GM12878 (cell line): ENCODE measurements at regions not wholly inside any gene's neighbourhood (a gene's known extent, or its start where the extent isn't known, plus 50 kb on each side); places are given as distances from the start of the nearest gene placed in this dataset.
"Not testable (repeated sequence)": the region's sequence is repeated elsewhere in the genome, so short reads cannot be mapped to it uniquely, and the experiment has no call there.

Source experiments
- ASH2L ChIP-seq: fragments of 300-600, 200-600 bp; sonication (generic); IDR thresholded peaks from 2 replicates; pipeline ENCODE4 v1.6.1; 2017; ENCODE audit warnings: low read depth, mild to moderate bottlenecking, borderline replicate concordance
- ATF2 ChIP-seq: IDR thresholded peaks from 2 replicates; pipeline ENCODE4 v1.6.1; 2012; ENCODE audit warnings: low read length, inconsistent platforms
- CTCF ChIP-seq, 3 experiments: IDR thresholded peaks in 2 of 3; conservative IDR thresholded peaks in 1 of 3; 2 replicates each; pipeline ENCODE4 v1.5.1; 2011; ENCODE audit warnings: low read depth in 3 of 3, low read length in 3 of 3, mild to moderate bottlenecking in 3 of 3, control low read depth in 2 of 3, moderate library complexity in 2 of 3, inconsistent platforms in 1 of 3, mixed read lengths in 1 of 3; ENCODE audit not compliant: control insufficient read depth in 2 of 3, insufficient read depth in 1 of 3; ENCODE audit errors: extremely low read depth in 1 of 3
- E2F4 ChIP-seq: IDR thresholded peaks from 2 replicates; pipeline ENCODE4 v1.6.1; 2012; ENCODE audit warnings: low read depth, low read length, improper control_type of control experiment
- FOXK2 ChIP-seq: fragments of 450-650 bp; IDR thresholded peaks from 2 replicates; pipeline ENCODE4 v1.6.1; 2017; ENCODE audit warnings: mild to moderate bottlenecking, moderate library complexity
- IKZF1 ChIP-seq: fragments of 450-650 bp; conservative IDR thresholded peaks from 2 replicates; pipeline ENCODE4 v1.6.1; 2017; ENCODE audit warnings: antibody characterized with exemption, mild to moderate bottlenecking
- POLR2A ChIP-seq: IDR thresholded peaks from 2 replicates; pipeline ENCODE4 v1.6.1; 2011; ENCODE audit warnings: low read depth, mild to moderate bottlenecking, low read length
- POLR2AphosphoS5 ChIP-seq: IDR thresholded peaks from 2 replicates; pipeline ENCODE4 v1.6.1; 2011; ENCODE audit warnings: mild to moderate bottlenecking, low read length, inconsistent platforms
- RAD21 ChIP-seq: IDR thresholded peaks from 2 replicates; pipeline ENCODE4 v1.6.1; 2011; ENCODE audit warnings: mild to moderate bottlenecking, low read depth, low read length, moderate library complexity; ENCODE audit not compliant: insufficient read depth
- RB1 ChIP-seq: fragments of 450-650 bp; formaldehyde crosslinking; IDR thresholded peaks from 2 replicates; pipeline ENCODE4 v1.6.1; 2017; ENCODE audit warnings: mild to moderate bottlenecking, borderline replicate concordance
- SMC3 ChIP-seq: IDR thresholded peaks from 2 replicates; pipeline ENCODE4 v1.6.1; 2011; ENCODE audit warnings: low read length, improper control_type of control experiment, borderline replicate concordance
- YY1 ChIP-seq: IDR thresholded peaks from 2 replicates; pipeline ENCODE4 v1.6.1; 2011; ENCODE audit warnings: low read depth, mild to moderate bottlenecking, low read length
- ZNF207 ChIP-seq: fragments of 450-650 bp; IDR thresholded peaks from 2 replicates; pipeline ENCODE4 v1.6.1; 2014; ENCODE audit warnings: antibody characterized with exemption, mild to moderate bottlenecking, borderline replicate concordance

- not testable (repeated sequence) for TF ChIP-seq POLR2A; CTCF (IDR thresholded peaks at IDR 0.05 in 2 of 3, conservative IDR thresholded peaks at IDR 0.05 in 1 of 3; ENCODE audit: control insufficient read depth in 2 of 3, extremely low read depth in 1 of 3, insufficient read depth in 1 of 3, low read depth in 3 of 3, low read length in 3 of 3); FOXK2; IKZF1; YY1; ASH2L; SMC3; RB1; E2F4; POLR2AphosphoS5; ATF2; ZNF207; RAD21
Observed at GRCh38 chr16:22584459-22584858, 73.8 kb downstream of the NPIPB5 start.
